ENCODE measurements at regions not wholly inside any gene's neighbourhood (a gene's known extent, or its start where the extent isn't known, plus 50 kb on each side); places are given as distances from the start of the nearest gene placed in this dataset.

DNA sequence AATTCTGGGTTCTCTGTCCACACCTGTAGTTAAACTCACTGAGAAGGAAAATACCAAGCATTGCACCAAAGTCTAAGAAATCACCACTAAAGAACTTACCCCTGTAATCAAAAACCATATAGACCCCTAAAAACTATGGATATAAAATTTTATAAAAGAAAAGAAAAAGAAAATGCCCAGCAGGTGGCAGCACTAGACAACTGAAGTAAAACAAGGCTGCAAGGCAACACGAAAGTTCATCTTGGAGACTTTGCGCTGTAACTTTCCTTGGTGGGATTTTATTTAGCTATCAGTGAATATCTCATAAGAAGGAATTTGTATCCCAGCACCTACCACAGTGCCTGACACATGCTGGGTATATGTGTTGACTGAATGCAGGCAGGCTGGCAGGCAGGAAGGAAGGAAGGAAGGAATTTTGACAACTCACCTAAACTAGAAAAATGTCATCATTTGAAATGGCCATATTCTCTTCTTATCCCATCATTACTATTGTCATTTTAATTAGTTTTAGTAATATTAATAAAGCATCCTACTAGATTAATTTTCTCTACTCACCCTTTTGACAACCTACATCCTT is 68.2 kb upstream of the ETV6 start:
- intact Hi-C loops (cut with DNase I), result loop anchor here (5.0 kb wide), 1 partner anchor 451 kb away; no protein-coding TSS in a partner anchor
- H3K27me3 ChIP-seq, result no peaks in the 10 kb centered on the region
- no peaks in the 10 kb centered on the region for H3K9me3 ChIP-seq
- peaks cover 10% of the 10 kb centered on the region for H3K4me1 ChIP-seq
- peak; percentile 52 to 73 (median 63) for TF ChIP-seq CTCF (IDR thresholded peaks at IDR 0.05)
- no peak for TF ChIP-seq POLR2A (IDR thresholded peaks at IDR 0.05)
- peak in 1 of 2 donors; percentile 10 for TF ChIP-seq POLR2AphosphoS5 (IDR thresholded peaks at IDR 0.05; ENCODE audit: insufficient read depth in 1 of 2, low read depth in 1 of 2)
- no peak overlapping the region for H3K4me3 ChIP-seq
- no peaks in the 10 kb centered on the region for H3K36me3 ChIP-seq
- no peak for DNase-seq (ENCODE audit: extremely low spot score in 2 of 2)
- no peak overlapping the region for H3K27ac ChIP-seq

DNA sequence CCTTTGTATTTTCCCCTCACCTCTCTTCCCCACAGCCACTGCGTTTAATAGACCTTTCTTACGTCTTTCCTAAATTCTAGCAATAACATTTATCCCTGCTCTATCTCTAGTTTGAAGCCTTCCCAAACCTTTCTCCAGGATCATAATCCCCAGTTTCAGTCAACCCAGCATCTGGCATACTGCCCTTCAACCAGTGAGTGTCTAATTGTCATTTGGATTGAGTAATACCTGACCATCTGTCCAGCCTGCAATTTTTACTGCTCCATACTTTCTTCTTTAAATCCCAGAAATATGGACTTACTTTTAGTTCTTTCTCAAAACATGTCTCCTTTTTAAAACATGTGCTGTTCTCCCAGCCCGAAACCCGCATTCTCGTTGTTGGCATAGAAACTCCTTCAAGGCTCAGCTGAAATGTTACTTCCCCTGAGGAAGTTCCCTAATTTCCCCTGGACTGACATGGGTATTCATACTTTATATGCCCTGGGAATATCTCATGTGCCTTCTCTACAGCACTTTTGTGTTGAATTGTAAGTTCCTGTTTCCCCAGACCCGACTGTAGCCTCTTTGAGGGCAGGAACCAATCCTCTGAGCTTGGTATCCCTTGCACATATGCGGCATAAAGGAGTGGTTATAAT is 65.1 kb upstream of the ETV6 start:
- Histone ChIP-seq H3K4me1 (peaks cover 10% of the 10 kb centered on the region), H3K9me3 (no peaks in the 10 kb centered on the region), H3K27ac (no peak overlapping the region), H3K36me3 (no peaks in the 10 kb centered on the region), H3K4me3 (no peak overlapping the region), H3K27me3 (no peaks in the 10 kb centered on the region)
- no peak for DNase-seq (ENCODE audit: extremely low spot score in 2 of 2)
- intact Hi-C loops (cut with DNase I), result loop anchor here (5.0 kb wide), 1 partner anchor 448 kb away; no protein-coding TSS in a partner anchor
- TF ChIP-seq CTCF (IDR thresholded peaks at IDR 0.05) (no peak), POLR2A (IDR thresholded peaks at IDR 0.05) (no peak), POLR2AphosphoS5 (IDR thresholded peaks at IDR 0.05; ENCODE audit: insufficient read depth in 1 of 2, low read depth in 1 of 2) (no peak)

- no peaks in the 10 kb centered on the region for H3K27me3 ChIP-seq
- no peak for DNase-seq (ENCODE audit: extremely low spot score in 2 of 2)
- TF ChIP-seq POLR2A (IDR thresholded peaks at IDR 0.05) (no peak), CTCF (IDR thresholded peaks at IDR 0.05) (no peak), POLR2AphosphoS5 (IDR thresholded peaks at IDR 0.05; ENCODE audit: insufficient read depth in 1 of 2, low read depth in 1 of 2) (no peak)
- H3K36me3 ChIP-seq, result no peaks in the 10 kb centered on the region
- intact Hi-C loops (cut with DNase I), result loop anchor here (5.0 kb wide), 1 partner anchor 430 kb away; no protein-coding TSS in a partner anchor
- no peak overlapping the region for H3K27ac ChIP-seq
- no peaks in the 10 kb centered on the region for H3K9me3 ChIP-seq
- H3K4me1 ChIP-seq, result no peaks in the 10 kb centered on the region
- H3K4me3 ChIP-seq, result no peak overlapping the region
Measured at GRCh38 chr12:11592484-11592883, 57.0 kb upstream of the ETV6 start.

- H3K4me3 ChIP-seq, result no peak overlapping the region
- TF ChIP-seq CTCF (IDR thresholded peaks at IDR 0.05) (no peak), POLR2AphosphoS5 (IDR thresholded peaks at IDR 0.05; ENCODE audit: insufficient read depth in 1 of 2, low read depth in 1 of 2) (no peak), POLR2A (IDR thresholded peaks at IDR 0.05) (no peak)
- DNase-seq (ENCODE audit: extremely low spot score in 2 of 2), result no peak
- no peaks in the 10 kb centered on the region for H3K4me1 ChIP-seq
- intact Hi-C loops (cut with DNase I), result loop anchor here (5.0 kb wide), 1 partner anchor 429 kb away; no protein-coding TSS in a partner anchor
- H3K9me3 ChIP-seq, result no peaks in the 10 kb centered on the region
- no peaks in the 10 kb centered on the region for H3K27me3 ChIP-seq
- H3K36me3 ChIP-seq, result no peaks in the 10 kb centered on the region
- no peak overlapping the region for H3K27ac ChIP-seq
Measured at GRCh38 chr12:11593013-11593412, 56.5 kb upstream of the ETV6 start.

- Histone ChIP-seq H3K27me3 (no peaks in the 10 kb centered on the region), H3K4me3 (no peak overlapping the region), H3K4me1 (no peaks in the 10 kb centered on the region), H3K9me3 (no peaks in the 10 kb centered on the region), H3K36me3 (no peaks in the 10 kb centered on the region), H3K27ac (no peak overlapping the region)
- intact Hi-C loops (cut with DNase I), result no loop called here
- no peak for DNase-seq (ENCODE audit: extremely low spot score in 2 of 2)
- no peak for TF ChIP-seq POLR2A (IDR thresholded peaks at IDR 0.05)
- no peak for TF ChIP-seq CTCF (IDR thresholded peaks at IDR 0.05)
- no peak for TF ChIP-seq POLR2AphosphoS5 (IDR thresholded peaks at IDR 0.05; ENCODE audit: insufficient read depth in 1 of 2, low read depth in 1 of 2)
Measured at GRCh38 chr12:11595080-11595479, 54.4 kb upstream of the ETV6 start.

Measured in vagina (tissue), 2 donors.